H9 (cell line): ENCODE measurements at regions not wholly inside any gene's neighbourhood (a gene's known extent, or its start where the extent isn't known, plus 50 kb on each side); places are given as distances from the start of the nearest gene placed in this dataset.

Source experiments
- DNase-seq: peaks from one replicate; pipeline ENCODE4 v3.0.0-alpha.2; 2017
- H2AFZ ChIP-seq: one replicate; pipeline ENCODE4 v1.6.1; 2013; ENCODE audit warnings: mild to moderate bottlenecking, low read length, control low read depth, moderate library complexity
- H2AK5ac ChIP-seq: 2 replicates; pipeline ENCODE4 v1.6.1; 2013; ENCODE audit warnings: low read length, control low read depth, mixed read lengths; ENCODE audit not compliant: insufficient read length
- H2BK120ac ChIP-seq: one replicate; pipeline ENCODE4 v1.6.1; 2013; ENCODE audit warnings: low read depth, mild to moderate bottlenecking, low read length, control low read depth, inconsistent platforms; ENCODE audit not compliant: poor library complexity, severe bottlenecking
- H2BK12ac ChIP-seq: 2 replicates; pipeline ENCODE4 v1.6.1; 2013; ENCODE audit warnings: low read length, control low read depth, mixed read lengths, low read depth; ENCODE audit not compliant: insufficient read length
- H2BK15ac ChIP-seq: 2 replicates; pipeline ENCODE4 v1.6.1; 2013; ENCODE audit warnings: low read depth, low read length, control low read depth
- H2BK20ac ChIP-seq: one replicate; pipeline ENCODE4 v1.6.1; 2013; ENCODE audit warnings: low read depth, mild to moderate bottlenecking, low read length, control low read depth, inconsistent platforms; ENCODE audit not compliant: poor library complexity, severe bottlenecking
- H2BK5ac ChIP-seq: 2 replicates; pipeline ENCODE4 v1.6.1; 2013; ENCODE audit warnings: low read length, control low read depth, mixed read lengths; ENCODE audit not compliant: insufficient read length
- H3K14ac ChIP-seq: 2 replicates; pipeline ENCODE4 v1.6.1; 2013; ENCODE audit warnings: low read length, control low read depth; ENCODE audit not compliant: insufficient read depth
- H3K18ac ChIP-seq: 2 replicates; pipeline ENCODE4 v1.6.1; 2013; ENCODE audit warnings: low read depth, mild to moderate bottlenecking, mixed read lengths, low read length, control low read depth; ENCODE audit not compliant: insufficient read length
- H3K23ac ChIP-seq: 2 replicates; pipeline ENCODE4 v1.6.1; 2013; ENCODE audit warnings: low read length, control low read depth, mixed read lengths, low read depth; ENCODE audit not compliant: insufficient read length
- H3K23me2 ChIP-seq: 2 replicates; pipeline ENCODE4 v1.6.1; 2013; ENCODE audit warnings: low read depth, mild to moderate bottlenecking, mixed read lengths, low read length, control low read depth; ENCODE audit not compliant: insufficient read length, poor library complexity, severe bottlenecking
- H3K27ac ChIP-seq: 2 replicates; pipeline ENCODE4 v1.5.1; 2013; ENCODE audit warnings: low read length, control low read depth, mixed read lengths, low read depth; ENCODE audit not compliant: insufficient read length
- H3K27me3 ChIP-seq: 2 replicates; pipeline ENCODE4 v1.6.1; 2013; ENCODE audit warnings: low read length, control low read depth, inconsistent platforms; ENCODE audit not compliant: insufficient read depth
- H3K4ac ChIP-seq: 2 replicates; pipeline ENCODE4 v1.6.1; 2013; ENCODE audit warnings: low read depth, mild to moderate bottlenecking, control low read depth, inconsistent platforms, low read length, moderate library complexity
- H3K4me1 ChIP-seq: 2 replicates; pipeline ENCODE4 v1.6.1; 2013; ENCODE audit warnings: low read length, control low read depth, inconsistent platforms; ENCODE audit not compliant: insufficient read depth
- H3K4me2 ChIP-seq: 2 replicates; pipeline ENCODE4 v1.6.1; 2013; ENCODE audit warnings: low read length, control low read depth, mixed read lengths; ENCODE audit not compliant: insufficient read length, insufficient read depth
- H3K56ac ChIP-seq: 2 replicates; pipeline ENCODE4 v1.6.1; 2013; ENCODE audit warnings: low read depth, mild to moderate bottlenecking, mixed read lengths, low read length, control low read depth; ENCODE audit not compliant: insufficient read length
- H3K79me1 ChIP-seq: 2 replicates; pipeline ENCODE4 v1.6.1; 2013; ENCODE audit warnings: low read depth, mild to moderate bottlenecking, moderate library complexity, low read length, control low read depth, inconsistent platforms; ENCODE audit not compliant: insufficient read depth, poor library complexity, severe bottlenecking
- H3K79me2 ChIP-seq: 2 replicates; pipeline ENCODE4 v1.6.1; 2013; ENCODE audit warnings: low read length, control low read depth, inconsistent platforms; ENCODE audit not compliant: insufficient read depth
- H3K9ac ChIP-seq: 2 replicates; pipeline ENCODE4 v1.6.1; 2013; ENCODE audit warnings: low read length, control low read depth, mixed read lengths; ENCODE audit not compliant: insufficient read length; ENCODE audit errors: extremely low read depth
- H3K9me3 ChIP-seq: one replicate; pipeline ENCODE4 v1.6.1; 2013; ENCODE audit warnings: low read depth, low read length, inconsistent platforms; ENCODE audit not compliant: control insufficient read depth
- H3T11ph ChIP-seq: one replicate; pipeline ENCODE4 v1.6.1; 2013; ENCODE audit warnings: mild to moderate bottlenecking, low read length, control low read depth, inconsistent platforms
- H4K20me1 ChIP-seq: one replicate; pipeline ENCODE4 v1.6.1; 2013; ENCODE audit not compliant: control insufficient read depth, insufficient read length, insufficient read depth
- H4K5ac ChIP-seq: 2 replicates; pipeline ENCODE4 v1.6.1; 2013; ENCODE audit warnings: low read depth, mild to moderate bottlenecking, mixed read lengths, low read length, control low read depth; ENCODE audit not compliant: insufficient read length
- H4K8ac ChIP-seq: replicated peaks from 2 replicates; pipeline ENCODE4 v1.6.1; 2013; ENCODE audit warnings: low read length, control low read depth, mixed read lengths, low read depth; ENCODE audit not compliant: insufficient read length
- H4K91ac ChIP-seq: 2 replicates; pipeline ENCODE4 v1.6.1; 2013; ENCODE audit warnings: low read depth, mild to moderate bottlenecking, moderate library complexity, mixed read lengths, low read length, control low read depth; ENCODE audit not compliant: insufficient read length
- H3K27ac Mint-ChIP-seq, 3 experiments: 2 replicates in 2 of 3; 3 replicates in 1 of 3; pipeline ENCODE4 v1.8.0; 2020 to 2021; ENCODE audit warnings: mixed read lengths in 3 of 3, mild to moderate bottlenecking in 1 of 3, moderate library complexity in 1 of 3
- H3K27me3 Mint-ChIP-seq: 2 replicates; pipeline ENCODE4 v1.8.0; 2021; ENCODE audit warnings: low read depth, mild to moderate bottlenecking, moderate library complexity, mixed read lengths
- H3K36me3 Mint-ChIP-seq, 3 experiments: 2 replicates in 2 of 3; 3 replicates in 1 of 3; pipeline ENCODE4 v1.8.0; 2020 to 2021; ENCODE audit warnings: low read depth in 3 of 3, mixed read lengths in 3 of 3; ENCODE audit not compliant: insufficient read depth in 1 of 3
- H3K4me1 Mint-ChIP-seq, 2 experiments: 2 replicates each; pipeline ENCODE4 v1.8.0; 2020; ENCODE audit warnings: mixed read lengths in 2 of 2
- H3K4me3 Mint-ChIP-seq, 2 experiments: 2 replicates in 1 of 2; 3 replicates in 1 of 2; pipeline ENCODE4 v1.8.0; 2020 to 2021; ENCODE audit warnings: mild to moderate bottlenecking in 2 of 2, mixed read lengths in 2 of 2, moderate library complexity in 1 of 2
- H3K9me3 Mint-ChIP-seq, 2 experiments: 2 replicates in 1 of 2; 3 replicates in 1 of 2; pipeline ENCODE4 v1.8.0; 2020; ENCODE audit warnings: mild to moderate bottlenecking in 2 of 2, mixed read lengths in 2 of 2, moderate library complexity in 1 of 2
- CTCF ChIP-seq: fragments of 200-600 bp; sonication (generic); conservative IDR thresholded peaks from 3 replicates; pipeline ENCODE4 v1.8.0; 2021; ENCODE audit warnings: antibody characterized with exemption, mild to moderate bottlenecking
- WGBS: extraction: QIAGEN DNeasy Blood & Tissue Kit; methylation state at CpG from one replicate; pipeline ENCODE4 v1.1.7; 2013; ENCODE audit warnings: missing lambda C conversion rate, low lambda C conversion rate, mixed read lengths; ENCODE audit not compliant: insufficient read length; ENCODE audit errors: extremely low coverage; 5-methylcytosine and 5-hydroxymethylcytosine counted together

GRCh38 chr2:187768995-187769394, 214.8 kb upstream of the TFPI start:
- no peak overlapping the region for H4K5ac ChIP-seq
- no peak overlapping the region for H3K14ac ChIP-seq
- H3K56ac ChIP-seq, result no peak overlapping the region
- no peaks in the 10 kb centered on the region; the same call in 1 of the 2 replicates for H3K27me3 Mint-ChIP-seq
- H2BK15ac ChIP-seq, result no peak overlapping the region
- H3K9me3 ChIP-seq, result no peaks in the 10 kb centered on the region
- H3K79me1 ChIP-seq, result no peaks in the 10 kb centered on the region
- H3K4me1 Mint-ChIP-seq, result peaks cover 0 to 1% of the 10 kb centered on the region in 2 experiments; a peak in 2 of 4 replicates
- H3K27ac Mint-ChIP-seq, result no peak overlapping the region
- H3K9ac ChIP-seq, result no peak overlapping the region
- no peaks in the 10 kb centered on the region for H3K79me2 ChIP-seq
- H3K9me3 Mint-ChIP-seq, result peaks cover 3 to 4% of the 10 kb centered on the region in 2 experiments; a peak in 3 of 5 replicates
- no peaks in the 10 kb centered on the region for H3K4me1 ChIP-seq
- no peak overlapping the region for H3K23ac ChIP-seq
- no peak overlapping the region for H3K4me2 ChIP-seq
- H2BK5ac ChIP-seq, result no peak overlapping the region
- H2BK12ac ChIP-seq, result no peak overlapping the region
- no peak overlapping the region for H2AK5ac ChIP-seq
- DNase-seq, result no peak
- no peaks in the 10 kb centered on the region for H4K20me1 ChIP-seq
- H2AFZ ChIP-seq, result no peak overlapping the region
- no peak for TF ChIP-seq CTCF
- H3K18ac ChIP-seq, result no peak overlapping the region
- H3K27ac ChIP-seq, result no peak overlapping the region
- H3T11ph ChIP-seq, result no peak overlapping the region
- no peak overlapping the region for H3K4me3 Mint-ChIP-seq
- H4K91ac ChIP-seq, result no peak overlapping the region
- no CpG with 5 or more reads among the region's 4 CpGs for WGBS
- no peak overlapping the region for H2BK120ac ChIP-seq
- H3K36me3 Mint-ChIP-seq, result peaks cover 0 to 3% (median 0%) of the 10 kb centered on the region in 3 experiments; a peak in 1 of 7 replicates
- H3K23me2 ChIP-seq, result no peaks in the 10 kb centered on the region
- H2BK20ac ChIP-seq, result no peak overlapping the region
- no peak overlapping the region for H3K4ac ChIP-seq
- H4K8ac ChIP-seq, result no peak overlapping the region
- no peaks in the 10 kb centered on the region for H3K27me3 ChIP-seq
